H1 (cell line): ENCODE measurements at regions not wholly inside any gene's neighbourhood (a gene's known extent, or its start where the extent isn't known, plus 50 kb on each side); places are given as distances from the start of the nearest gene placed in this dataset.

Experiments
- CTCF ChIA-PET: fragments of 300-600 bp; sonication (Branson Sonifier 250); formaldehyde crosslinking; loops from one replicate; lab custom pipeline; 2021; ENCODE audit not compliant: partially characterized antibody; lab: Charles Lee
- POLR2A ChIA-PET: fragments of 300-600 bp; sonication (Branson Sonifier 250); formaldehyde crosslinking; loops from one replicate; lab custom pipeline; 2021; ENCODE audit warnings: inconsistent platforms; ENCODE audit not compliant: partially characterized antibody; lab: Charles Lee
- DNase-seq, 2 experiments: peaks; one replicate each; pipeline versions ENCODE4 v3.0.0 to v3.0.0-alpha.2; 2010 to 2022; ENCODE audit warnings: low spot score in 2 of 2, low read depth in 1 of 2, mixed read lengths in 1 of 2
- FAIRE-seq: peaks from 2 replicates; lab custom pipeline; 2011; peaks lifted over from hg19 to GRCh38; lab: Jason Lieb, UNC
- H2AFZ ChIP-seq: 2 replicates; pipeline ENCODE4 v1.8.1; 2012; ENCODE audit warnings: low read length, inconsistent platforms
- H2AK5ac ChIP-seq: 2 replicates; pipeline ENCODE4 v1.6.1; 2013; ENCODE audit warnings: low read depth, low read length
- H2BK120ac ChIP-seq: replicated peaks from 2 replicates; pipeline ENCODE3; 2013; ENCODE audit warnings: low read depth, low read length, inconsistent platforms
- H2BK12ac ChIP-seq: 2 replicates; pipeline ENCODE4 v1.6.1; 2013; ENCODE audit warnings: low read depth, low read length
- H2BK15ac ChIP-seq: 2 replicates; pipeline ENCODE4 v1.6.1; 2013; ENCODE audit warnings: low read length
- H2BK20ac ChIP-seq: 2 replicates; pipeline ENCODE4 v1.6.1; 2013; ENCODE audit warnings: low read length
- H2BK5ac ChIP-seq: 2 replicates; pipeline ENCODE4 v1.6.1; 2013; ENCODE audit warnings: low read depth, low read length
- H3K14ac ChIP-seq: 2 replicates; pipeline ENCODE4 v1.6.1; 2013; ENCODE audit warnings: inconsistent platforms; ENCODE audit not compliant: insufficient read length
- H3K18ac ChIP-seq: 2 replicates; pipeline ENCODE4 v1.6.1; 2013; ENCODE audit warnings: low read length; ENCODE audit errors: extremely low read depth
- H3K23ac ChIP-seq: 2 replicates; pipeline ENCODE4 v1.6.1; 2013; ENCODE audit warnings: inconsistent platforms; ENCODE audit not compliant: insufficient read length
- H3K23me2 ChIP-seq: 2 replicates; pipeline ENCODE4 v1.6.1; 2013; ENCODE audit warnings: low read depth, low read length
- H3K27ac ChIP-seq: 2 replicates; pipeline ENCODE4 v1.6.1; 2011; ENCODE audit warnings: low read depth, low read length, inconsistent platforms
- H3K27me3 ChIP-seq, 4 experiments: replicated peaks in 1 of 4; 1 replicate in 1 of 4; 2 replicates in 3 of 4; pipeline versions ENCODE4 v1.6.1 to v1.8.1; 2011 to 2013; ENCODE audit warnings: low read length in 3 of 4, mild to moderate bottlenecking in 3 of 4, inconsistent platforms in 2 of 4, mixed read lengths in 2 of 4, moderate library complexity in 1 of 4; ENCODE audit not compliant: control insufficient read depth in 3 of 4, insufficient read depth in 3 of 4; ENCODE audit errors: extremely low read depth in 1 of 4
- H3K36me3 ChIP-seq, 4 experiments: 2 replicates each; pipeline versions ENCODE4 v1.6.1 to v1.8.1; 2011 to 2013; ENCODE audit warnings: mild to moderate bottlenecking in 4 of 4, low read length in 3 of 4, moderate library complexity in 2 of 4, control low read depth in 1 of 4, inconsistent platforms in 1 of 4; ENCODE audit not compliant: insufficient read depth in 4 of 4, control insufficient read depth in 2 of 4
- H3K4ac ChIP-seq: replicated peaks from 2 replicates; pipeline ENCODE3; 2013; ENCODE audit warnings: low read length, low read depth, mixed read lengths, inconsistent platforms; ENCODE audit not compliant: insufficient read length
- H3K4me1 ChIP-seq, 4 experiments: replicated peaks in 1 of 4; 1 replicate in 1 of 4; 2 replicates in 3 of 4; pipeline versions ENCODE4 v1.6.1 to v1.8.1; 2011 to 2013; ENCODE audit warnings: low read length in 3 of 4, inconsistent platforms in 2 of 4, mixed read lengths in 1 of 4; ENCODE audit not compliant: insufficient read depth in 4 of 4, control insufficient read depth in 3 of 4
- H3K4me2 ChIP-seq, 2 experiments: 2 replicates each; pipeline versions ENCODE4 v1.6.1 to v1.8.1; 2011 to 2013; ENCODE audit warnings: low read depth in 2 of 2, low read length in 2 of 2, control low read depth in 1 of 2, inconsistent platforms in 1 of 2, mild to moderate bottlenecking in 1 of 2; ENCODE audit not compliant: insufficient read depth in 1 of 2
- H3K4me3 ChIP-seq, 4 experiments: fragments of 200-600, 300-600 bp in 1 of 4; sonication (generic), shearing (Covaris generic), sonication (Bioruptor Twin) in 1 of 4; 2 replicates each; pipeline versions ENCODE4 v1.5.1 to v1.8.1; 2011 to 2016; ENCODE audit warnings: low read length in 4 of 4, low read depth in 3 of 4, control low read depth in 2 of 4, inconsistent platforms in 2 of 4, mild to moderate bottlenecking in 2 of 4, mixed read lengths in 1 of 4, moderate library complexity in 1 of 4; ENCODE audit not compliant: insufficient read depth in 2 of 4; ENCODE audit errors: extremely low read depth in 1 of 4
- H3K56ac ChIP-seq: replicated peaks from 2 replicates; pipeline ENCODE3; 2013; ENCODE audit warnings: low read depth, mild to moderate bottlenecking, mixed read lengths, low read length, inconsistent platforms; ENCODE audit not compliant: insufficient read length
- H3K79me1 ChIP-seq: 2 replicates; pipeline ENCODE4 v1.6.1; 2013; ENCODE audit warnings: low read depth, low read length, control low read depth
- H3K79me2 ChIP-seq, 2 experiments: 2 replicates each; pipeline versions ENCODE4 v1.6.1 to v1.8.1; 2012 to 2013; ENCODE audit warnings: low read length in 2 of 2, mild to moderate bottlenecking in 2 of 2, inconsistent platforms in 1 of 2; ENCODE audit not compliant: insufficient read depth in 2 of 2, control insufficient read depth in 1 of 2
- H3K9ac ChIP-seq, 4 experiments: replicated peaks in 1 of 4; 1 replicate in 1 of 4; 2 replicates in 3 of 4; pipeline versions ENCODE4 v1.6.1 to v1.8.1; 2011 to 2013; ENCODE audit warnings: low read depth in 3 of 4, low read length in 3 of 4, control low read depth in 2 of 4, mild to moderate bottlenecking in 2 of 4, moderate library complexity in 2 of 4, inconsistent platforms in 1 of 4; ENCODE audit errors: extremely low read depth in 1 of 4
- H3K9me3 ChIP-seq, 2 experiments: 2 replicates each; pipeline versions ENCODE4 v1.6.1 to v1.8.1; 2012 to 2013; ENCODE audit warnings: mild to moderate bottlenecking in 2 of 2, moderate library complexity in 2 of 2, control low read depth in 1 of 2, inconsistent platforms in 1 of 2, low read depth in 1 of 2, low read length in 1 of 2, mixed read lengths in 1 of 2; ENCODE audit not compliant: insufficient read depth in 2 of 2
- H4K20me1 ChIP-seq, 2 experiments: replicated peaks in 1 of 2; 2 replicates each; pipeline versions ENCODE3 to v1.8.1; 2011 to 2013; ENCODE audit warnings: inconsistent platforms in 2 of 2, low read length in 2 of 2, mild to moderate bottlenecking in 1 of 2; ENCODE audit not compliant: insufficient read depth in 2 of 2, control insufficient read depth in 1 of 2
- H4K5ac ChIP-seq: 2 replicates; pipeline ENCODE4 v1.6.1; 2013; ENCODE audit warnings: low read length, low read depth, mixed read lengths, inconsistent platforms; ENCODE audit not compliant: insufficient read length
- H4K8ac ChIP-seq: 2 replicates; pipeline ENCODE4 v1.8.0; 2013; ENCODE audit warnings: mild to moderate bottlenecking, moderate library complexity, low read length, inconsistent platforms; ENCODE audit not compliant: insufficient read depth; ENCODE audit errors: extremely low read depth
- H4K91ac ChIP-seq: replicated peaks from 2 replicates; pipeline ENCODE3; 2013; ENCODE audit warnings: low read length, mixed read lengths, inconsistent platforms; ENCODE audit not compliant: insufficient read length
- ASH2L ChIP-seq: fragments of 200-600, 300-600 bp; sonication (generic); IDR thresholded peaks from one replicate; pipeline ENCODE4 v1.7.1; 2017; ENCODE audit warnings: low read length
- ATF3 ChIP-seq: IDR thresholded peaks from 2 replicates; pipeline ENCODE4 v1.6.1; 2011; ENCODE audit warnings: low read depth, mild to moderate bottlenecking, low read length; ENCODE audit not compliant: insufficient read depth
- BCL11A ChIP-seq, 2 experiments: IDR thresholded peaks; one replicate each; pipeline ENCODE4 v1.6.1; 2011; ENCODE audit warnings: low read depth in 2 of 2, low read length in 2 of 2, mild to moderate bottlenecking in 2 of 2
- BRCA1 ChIP-seq: IDR thresholded peaks from 2 replicates; pipeline ENCODE4 v1.6.1; 2012; ENCODE audit warnings: low read depth, low read length, improper control_type of control experiment
- CEBPB ChIP-seq: IDR thresholded peaks from 2 replicates; pipeline ENCODE4 v1.6.1; 2012; ENCODE audit warnings: low read depth, low read length
- CHD1 ChIP-seq: IDR thresholded peaks from 2 replicates; pipeline ENCODE4 v1.6.1; 2012; ENCODE audit warnings: low read depth, low read length, improper control_type of control experiment
- CTBP2 ChIP-seq: IDR thresholded peaks from 2 replicates; pipeline ENCODE4 v1.7.0; 2011; ENCODE audit warnings: borderline replicate concordance, mild to moderate bottlenecking, moderate library complexity, mixed read lengths, low read length; ENCODE audit not compliant: insufficient read depth, insufficient read length
- GTF2F1 ChIP-seq: IDR thresholded peaks from 2 replicates; pipeline ENCODE4 v1.6.1; 2012; ENCODE audit warnings: low read depth, low read length, improper control_type of control experiment, borderline replicate concordance
- PHF8 ChIP-seq: fragments of 200-600 bp; sonication (generic); conservative IDR thresholded peaks from 2 replicates; pipeline ENCODE4 v1.7.1; 2012; ENCODE audit warnings: low read depth, mild to moderate bottlenecking, inconsistent platforms, low read length, moderate library complexity
- RFX5 ChIP-seq: IDR thresholded peaks from 2 replicates; pipeline ENCODE4 v1.6.1; 2011; ENCODE audit warnings: low read depth, low read length, improper control_type of control experiment, borderline replicate concordance
- SIN3A ChIP-seq, 2 experiments: IDR thresholded peaks in 1 of 2; conservative IDR thresholded peaks in 1 of 2; 2 replicates each; pipeline ENCODE4 v1.6.1; 2011 to 2012; ENCODE audit warnings: low read length in 2 of 2, improper control_type of control experiment in 1 of 2, low read depth in 1 of 2, mild to moderate bottlenecking in 1 of 2
- YY1 ChIP-seq: IDR thresholded peaks from 2 replicates; pipeline ENCODE4 v1.6.1; 2011; ENCODE audit warnings: low read depth, mild to moderate bottlenecking, low read length
- ZNF274 ChIP-seq: IDR thresholded peaks from 2 replicates; pipeline ENCODE4 v1.7.0; 2012; ENCODE audit warnings: low read length, borderline replicate concordance; ENCODE audit errors: extremely low read depth

DNA sequence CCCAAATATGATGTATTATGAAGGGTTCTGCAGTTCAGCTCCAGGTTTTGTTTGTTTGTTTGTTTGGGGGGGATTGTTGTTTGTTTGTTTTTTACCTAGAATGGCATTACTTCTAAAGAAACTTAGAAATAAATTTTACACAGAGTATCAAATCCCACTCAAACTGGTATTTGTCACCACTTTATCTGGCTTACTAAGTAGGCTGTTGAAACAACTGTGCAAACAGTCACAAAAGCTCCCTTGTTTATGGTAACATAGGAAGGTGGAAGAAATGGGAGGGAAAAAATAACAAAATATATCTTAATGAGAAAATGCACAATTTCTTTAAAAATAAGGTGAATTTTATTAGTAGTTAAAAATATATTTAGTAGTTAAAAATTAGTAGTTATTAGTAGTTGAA lies 108.3 kb upstream of the ANO5 start:
- no peak overlapping the region for H3K4ac ChIP-seq
- H3K18ac ChIP-seq: no peak overlapping the region
- H3K56ac ChIP-seq: no peak overlapping the region
- H4K20me1 ChIP-seq: no peaks in the 10 kb centered on the region
- no peak overlapping the region for H2AK5ac ChIP-seq
- H3K23me2 ChIP-seq: no peaks in the 10 kb centered on the region
- TF ChIP-seq PHF8 (no peak), CHD1 (no peak), CTBP2 (no peak), CEBPB (no peak), BRCA1 (no peak), ASH2L (no peak), ZNF274 (no peak), SIN3A (conservative IDR thresholded peaks at IDR 0.05 in 1 of 2, IDR thresholded peaks at IDR 0.05 in 1 of 2; ENCODE audit: low read depth in 1 of 2, low read length in 2 of 2) (no peak), BCL11A (IDR thresholded peaks at IDR 0.05; ENCODE audit: low read depth in 2 of 2, low read length in 2 of 2) (no peak), YY1 (no peak), GTF2F1 (no peak), ATF3 (no peak), RFX5 (no peak)
- H4K91ac ChIP-seq: no peak overlapping the region
- no peak overlapping the region for H2BK5ac ChIP-seq
- H3K9ac ChIP-seq: no peak overlapping the region
- CTCF ChIA-PET: no interaction called here
- no peak overlapping the region for H3K27ac ChIP-seq
- H4K8ac ChIP-seq: no peak overlapping the region
- H3K23ac ChIP-seq: no peak overlapping the region
- no peak overlapping the region for H2BK12ac ChIP-seq
- no peak overlapping the region for H4K5ac ChIP-seq
- POLR2A ChIA-PET: no interaction called here
- H3K14ac ChIP-seq: no peak overlapping the region
- no peaks in the 10 kb centered on the region for H3K79me2 ChIP-seq
- H2AFZ ChIP-seq: no peak overlapping the region
- no peak for DNase-seq
- no peak overlapping the region for H2BK20ac ChIP-seq
- H3K4me2 ChIP-seq: no peak overlapping the region
- H3K9me3 ChIP-seq: no peaks in the 10 kb centered on the region
- peaks cover 0 to 3% (median 0%) of the 10 kb centered on the region in 4 experiments; a peak in 1 of 7 replicates for H3K4me1 ChIP-seq
- FAIRE-seq: no peak
- H2BK15ac ChIP-seq: no peak overlapping the region
- no peaks in the 10 kb centered on the region for H3K79me1 ChIP-seq
- no peaks in the 10 kb centered on the region for H3K36me3 ChIP-seq
- no peak overlapping the region for H2BK120ac ChIP-seq
- H3K27me3 ChIP-seq: no peaks in the 10 kb centered on the region
- no peak overlapping the region for H3K4me3 ChIP-seq
